Nephron (organoid): ENCODE measurements at regions not wholly inside any gene's neighbourhood (a gene's known extent, or its start where the extent isn't known, plus 50 kb on each side); places are given as distances from the start of the nearest gene placed in this dataset.

Source experiments
- H3K27ac Mint-ChIP-seq, 3 experiments: 2 replicates each; pipeline ENCODE4 v1.8.0; 2020; ENCODE audit warnings: mixed read lengths in 3 of 3, mild to moderate bottlenecking in 2 of 3, moderate library complexity in 1 of 3
- H3K27me3 Mint-ChIP-seq: 2 replicates; pipeline ENCODE4 v1.8.0; 2021; ENCODE audit warnings: low read depth, mild to moderate bottlenecking, moderate library complexity, mixed read lengths
- H3K36me3 Mint-ChIP-seq: 2 replicates; pipeline ENCODE4 v1.8.0; 2020; ENCODE audit warnings: low read depth, mixed read lengths
- H3K4me1 Mint-ChIP-seq: 2 replicates; pipeline ENCODE4 v1.8.0; 2020; ENCODE audit warnings: mixed read lengths
- H3K4me3 Mint-ChIP-seq, 3 experiments: 2 replicates each; pipeline ENCODE4 v1.8.0; 2020; ENCODE audit warnings: mild to moderate bottlenecking in 3 of 3, mixed read lengths in 3 of 3, moderate library complexity in 2 of 3
- H3K9me3 Mint-ChIP-seq: 2 replicates; pipeline ENCODE4 v1.8.0; 2020; ENCODE audit warnings: mixed read lengths
- CTCF ChIP-seq, 3 experiments: fragments of 200-600 bp; sonication (generic); IDR thresholded peaks; one replicate each; pipeline ENCODE4 v1.5.0; 2021; ENCODE audit warnings: antibody characterized with exemption in 3 of 3; ENCODE audit not compliant: unreplicated experiment in 3 of 3

GRCh38 chr5:163807781-163808180 is 302.4 kb downstream of the MAT2B start:
- Mint-ChIP-seq H3K9me3 (no peaks in the 10 kb centered on the region), H3K27ac (no peak overlapping the region), H3K4me1 (peaks cover 5% of the 10 kb centered on the region), H3K36me3 (no peaks in the 10 kb centered on the region), H3K27me3 (no peaks in the 10 kb centered on the region), H3K4me3 (no peak overlapping the region)
- no peak for TF ChIP-seq CTCF (IDR thresholded peaks at IDR 0.05; ENCODE audit: unreplicated experiment in 3 of 3)

- TF ChIP-seq CTCF (IDR thresholded peaks at IDR 0.05; ENCODE audit: unreplicated experiment in 3 of 3), result no peak
- H3K4me3 Mint-ChIP-seq, result no peak overlapping the region
- no peak overlapping the region for H3K27ac Mint-ChIP-seq
- peaks cover 5% of the 10 kb centered on the region for H3K4me1 Mint-ChIP-seq
- no peaks in the 10 kb centered on the region for H3K36me3 Mint-ChIP-seq
- H3K9me3 Mint-ChIP-seq, result no peaks in the 10 kb centered on the region
- no peaks in the 10 kb centered on the region for H3K27me3 Mint-ChIP-seq
These were observed 304.1 kb downstream of the MAT2B start for GRCh38 chr5:163809473-163809872.

GRCh38 chr5:163813900-163814299 is 308.5 kb downstream of the MAT2B start:
- Mint-ChIP-seq H3K27ac (peak overlapping the region in 1 of 3 experiments; percentile 11), H3K4me1 (peaks cover 11% of the 10 kb centered on the region), H3K4me3 (no peak overlapping the region), H3K36me3 (no peaks in the 10 kb centered on the region), H3K27me3 (no peaks in the 10 kb centered on the region), H3K9me3 (peaks cover 14% of the 10 kb centered on the region)
- no peak for TF ChIP-seq CTCF (IDR thresholded peaks at IDR 0.05; ENCODE audit: unreplicated experiment in 3 of 3)

GRCh38 chr5:163815240-163815791 is 309.9 kb downstream of the MAT2B start:
- no peaks in the 10 kb centered on the region for H3K36me3 Mint-ChIP-seq
- peaks cover 11% of the 10 kb centered on the region for H3K4me1 Mint-ChIP-seq

GRCh38 chr5:163821142-163821541 is 315.7 kb downstream of the MAT2B start:
- peaks cover 35% of the 10 kb centered on the region for H3K9me3 Mint-ChIP-seq
- no peak for TF ChIP-seq CTCF (IDR thresholded peaks at IDR 0.05; ENCODE audit: unreplicated experiment in 3 of 3)
- H3K27ac Mint-ChIP-seq, result no peak overlapping the region
- no peak overlapping the region for H3K4me3 Mint-ChIP-seq
- H3K4me1 Mint-ChIP-seq, result no peaks in the 10 kb centered on the region
- H3K36me3 Mint-ChIP-seq, result no peaks in the 10 kb centered on the region
- H3K27me3 Mint-ChIP-seq, result no peaks in the 10 kb centered on the region

More at GRCh38 chr5:163815240-163815791, 309.9 kb downstream of the MAT2B start:
- H3K27me3 Mint-ChIP-seq, result no peaks in the 10 kb centered on the region
- peaks cover 26% of the 10 kb centered on the region for H3K9me3 Mint-ChIP-seq
- TF ChIP-seq CTCF (IDR thresholded peaks at IDR 0.05; ENCODE audit: unreplicated experiment in 3 of 3), result no peak
- no peak overlapping the region for H3K4me3 Mint-ChIP-seq
- no peak overlapping the region for H3K27ac Mint-ChIP-seq

GRCh38 chr5:163822548-163822947 is 317.1 kb downstream of the MAT2B start:
- no peak for TF ChIP-seq CTCF (IDR thresholded peaks at IDR 0.05; ENCODE audit: unreplicated experiment in 3 of 3)
- Mint-ChIP-seq H3K9me3 (peaks cover 29% of the 10 kb centered on the region), H3K27ac (no peak overlapping the region), H3K4me1 (no peaks in the 10 kb centered on the region), H3K4me3 (no peak overlapping the region), H3K27me3 (no peaks in the 10 kb centered on the region), H3K36me3 (no peaks in the 10 kb centered on the region)
